A549 (cell line): ENCODE measurements at regions not wholly inside any gene's neighbourhood (a gene's known extent, or its start where the extent isn't known, plus 50 kb on each side); places are given as distances from the start of the nearest gene placed in this dataset.
A peak's percentile ranks its signal among the peaks of the same experiment; 100 is the strongest.

ENCODE experiments used
- ATAC-seq, 2 experiments: fragments of 200-7000 bp in 1 of 2; fragments of >200 bp in 1 of 2; cut with Nextera tagmentation in 1 of 2; cut with Tn5 transposase in 1 of 2; 3 replicates each; pipeline versions ENCODE4 v1.8.0 to v1.9.1; 2018 to 2020; ENCODE audit warnings: mild to moderate bottlenecking in 1 of 2, moderate library complexity in 1 of 2
- CTCF ChIA-PET: fragments of 300-600 bp; sonication (Branson Sonifier 250); formaldehyde crosslinking; extraction: SDS; loops from one replicate; lab custom pipeline; 2021; ENCODE audit warnings: antibody characterized with exemption, inconsistent platforms; lab: Yijun Ruan, JAX
- POLR2A ChIA-PET: fragments of 350-600 bp; formaldehyde crosslinking; extraction: SDS; loops from one replicate; lab custom pipeline; 2021; ENCODE audit warnings: antibody characterized with exemption, inconsistent platforms; lab: Yijun Ruan, JAX
- DNase-seq, 2 experiments: peaks; one replicate each; pipeline versions ENCODE4 v3.0.0 to v3.0.0-alpha.2; 2011 to 2016; ENCODE audit warnings: low read depth in 1 of 2, low spot score in 1 of 2
- FAIRE-seq: peaks from 2 replicates; lab custom pipeline; 2011; peaks lifted over from hg19 to GRCh38; lab: Jason Lieb, UNC
- H3K27ac ChIP-seq, 2 experiments: fragments of >200 bp; sonication (Bioruptor Twin); formaldehyde crosslinking; 3 replicates each; pipeline ENCODE4 v1.5.1; 2016 to 2017
- H3K4me1 ChIP-seq: fragments of >200 bp; sonication (Bioruptor Twin); formaldehyde crosslinking; 3 replicates; pipeline ENCODE4 v1.6.1; 2016
- H3K4me2 ChIP-seq: fragments of >200 bp; sonication (Bioruptor Twin); formaldehyde crosslinking; 3 replicates; pipeline ENCODE4 v1.6.1; 2016
- H3K4me3 ChIP-seq: fragments of >200 bp; sonication (Bioruptor Twin); formaldehyde crosslinking; 3 replicates; pipeline ENCODE4 v1.5.1; 2016
- H3K9me3 ChIP-seq: fragments of >200 bp; sonication (Bioruptor Twin); formaldehyde crosslinking; 3 replicates; pipeline ENCODE4 v1.6.1; 2016
- BHLHE40 ChIP-seq: IDR thresholded peaks from 2 replicates; pipeline ENCODE4 v1.6.1; 2012; ENCODE audit warnings: low read depth, low read length, inconsistent platforms
- CHD4 ChIP-seq: fragments of 200-600 bp; sonication (generic); IDR thresholded peaks from 2 replicates; pipeline ENCODE4 v1.6.1; 2016; ENCODE audit warnings: antibody characterized with exemption, mild to moderate bottlenecking, borderline replicate concordance
- CTCF ChIP-seq: fragments of >200 bp; sonication (Bioruptor Twin); formaldehyde crosslinking; IDR thresholded peaks from 3 replicates; pipeline ENCODE4 v1.5.1; 2016
- E2F6 ChIP-seq: IDR thresholded peaks from 2 replicates; pipeline ENCODE4 v1.6.1; 2012; ENCODE audit warnings: low read depth, borderline replicate concordance
- ELK1 ChIP-seq: fragments of 150-350 bp; IDR thresholded peaks from 2 replicates; pipeline ENCODE4 v1.6.1; 2014; ENCODE audit warnings: low read depth, mild to moderate bottlenecking, low read length
- FOSL2 ChIP-seq, 2 experiments: fragments of 450-650 bp in 1 of 2; fragments of >200 bp in 1 of 2; sonication (Bioruptor Twin) in 1 of 2; formaldehyde crosslinking; IDR thresholded peaks; 2 replicates each; pipeline versions ENCODE4 v1.5.0 to v1.6.1; 2016 to 2020; ENCODE audit warnings: mild to moderate bottlenecking in 1 of 2, moderate library complexity in 1 of 2
- HMGXB4 ChIP-seq: fragments of 250-450 bp; sonication (Bioruptor Pico); IDR thresholded peaks from 2 replicates; pipeline ENCODE4 v1.5.0; 2021; ENCODE audit warnings: mild to moderate bottlenecking, moderate library complexity, borderline replicate concordance
- HOXA7 ChIP-seq: fragments of 250-450 bp; sonication (Bioruptor Pico); IDR thresholded peaks from 2 replicates; pipeline ENCODE4 v1.5.0; 2020; ENCODE audit warnings: mild to moderate bottlenecking, moderate library complexity
- HOXB5 ChIP-seq: fragments of 250-450 bp; sonication (Bioruptor Pico); IDR thresholded peaks from 2 replicates; pipeline ENCODE4 v1.5.0; 2020; ENCODE audit warnings: mild to moderate bottlenecking, moderate library complexity
- MAFK ChIP-seq: fragments of 450-650 bp; IDR thresholded peaks from 2 replicates; pipeline ENCODE4 v1.6.1; 2014; ENCODE audit not compliant: partially characterized antibody
- NFE2L2 ChIP-seq: fragments of 150-350 bp; conservative IDR thresholded peaks from 2 replicates; pipeline ENCODE4 v1.6.1; 2014; ENCODE audit warnings: low read length
- PHF8 ChIP-seq: fragments of 200-600 bp; sonication (generic); IDR thresholded peaks from 2 replicates; pipeline ENCODE4 v1.6.1; 2016; ENCODE audit warnings: low read depth, mild to moderate bottlenecking, antibody characterized with exemption, moderate library complexity, borderline replicate concordance
- POLR2AphosphoS2 ChIP-seq: conservative IDR thresholded peaks from 2 replicates; pipeline ENCODE4 v1.6.1; 2012; ENCODE audit warnings: low read length, improper control_type of control experiment, inconsistent platforms
- RAD21 ChIP-seq, 2 experiments: fragments of >200 bp in 1 of 2; sonication (Bioruptor Twin) in 1 of 2; formaldehyde crosslinking in 1 of 2; IDR thresholded peaks in 1 of 2; conservative IDR thresholded peaks in 1 of 2; 2 replicates in 1 of 2; 3 replicates in 1 of 2; pipeline ENCODE4 v1.6.1; 2012 to 2018; ENCODE audit warnings: inconsistent platforms in 1 of 2
- RARB ChIP-seq: fragments of 250-450 bp; sonication (Bioruptor Pico); IDR thresholded peaks from 2 replicates; pipeline ENCODE4 v1.8.0; 2021; ENCODE audit warnings: mild to moderate bottlenecking, moderate library complexity
- RFX5 ChIP-seq: fragments of 450-650 bp; IDR thresholded peaks from 2 replicates; pipeline ENCODE4 v1.7.1; 2014; ENCODE audit warnings: antibody characterized with exemption, mild to moderate bottlenecking, moderate library complexity
- ZNF302 ChIP-seq: fragments of 250-450 bp; sonication (Bioruptor Pico); IDR thresholded peaks from 2 replicates; pipeline ENCODE4 v1.9.0; 2021; ENCODE audit warnings: inconsistent platforms, mild to moderate bottlenecking, moderate library complexity
- WGBS: methylation state at CpG from one replicate; pipeline ENCODE4 v1.1.6; 2017; ENCODE audit errors: missing lambda C conversion rate; 5-methylcytosine and 5-hydroxymethylcytosine counted together

- POLR2A ChIA-PET, result no interaction called here
- Histone ChIP-seq H3K9me3 (peaks cover 9% of the 10 kb centered on the region; the same call in 1 of the 3 replicates), H3K4me2 (no peak overlapping the region), H3K4me3 (no peak overlapping the region), H3K4me1 (peaks cover 18% of the 10 kb centered on the region), H3K27ac (no peak overlapping the region)
- DNase-seq (no peak), FAIRE-seq (no peak), ATAC-seq (no peak)
- CTCF ChIA-PET, result no interaction called here
- TF ChIP-seq CTCF (no peak), FOSL2 (IDR thresholded peaks at IDR 0.05) (no peak), FOSL2 (CRISPR knock-in tag; IDR thresholded peaks at IDR 0.05) (no peak), RARB (no peak), CHD4 (no peak), HOXA7 (no peak), HMGXB4 (CRISPR knock-in tag) (no peak), ELK1 (no peak), RFX5 (no peak), BHLHE40 (no peak), E2F6 (no peak), POLR2AphosphoS2 (no peak), HOXB5 (no peak), PHF8 (no peak)
These were observed 63.8 kb upstream of the IL1R1 start for GRCh38 chr2:102078773-102079172.

- DNase-seq (no peak), FAIRE-seq (no peak), ATAC-seq (no peak)
- Histone ChIP-seq H3K27ac (no peak overlapping the region; a peak in 1 of 6 replicates), H3K9me3 (peaks cover 9% of the 10 kb centered on the region; the same call in 1 of the 3 replicates), H3K4me3 (no peak overlapping the region), H3K4me2 (no peak overlapping the region), H3K4me1 (peaks cover 29% of the 10 kb centered on the region)
- 96% methylated on average over 6 of the region's 6 CpGs for WGBS
- POLR2A ChIA-PET, result no interaction called here
- no peak for TF ChIP-seq RAD21 (conservative IDR thresholded peaks at IDR 0.05 in 1 of 2, IDR thresholded peaks at IDR 0.05 in 1 of 2)
- TF ChIP-seq MAFK, result peak; percentile 82
- TF ChIP-seq ZNF302, result no peak
- peak; percentile 64 for TF ChIP-seq NFE2L2
- TF ChIP-seq, all 56 proteins: peak for 2
- CTCF ChIA-PET, result interaction anchor here (1.5 kb wide), 1 partner anchor 16 kb away, joined by 3 read pairs; no protein-coding TSS in a partner anchor
These were observed 61.9 kb upstream of the IL1R1 start for GRCh38 chr2:102080451-102081242.
